Breast epithelium (tissue), 4 donors: ENCODE measurements at regions not wholly inside any gene's neighbourhood (a gene's known extent, or its start where the extent isn't known, plus 50 kb on each side); places are given as distances from the start of the nearest gene placed in this dataset.

Experiments
- DNase-seq, 2 donors: peaks; one replicate each; pipeline ENCODE4 v3.0.0-alpha.2; 2019; ENCODE audit warnings: low spot score in 2 of 2
- H3K27ac ChIP-seq, 2 donors: fragments of 200-600 bp; sonication (generic) in 1 of 2; one replicate each; pipeline ENCODE4 v1.5.1; 2016 to 2019; ENCODE audit warnings: mild to moderate bottlenecking in 1 of 2
- H3K27me3 ChIP-seq, 2 donors: fragments of 200-600 bp; sonication (generic) in 1 of 2; one replicate each; pipeline versions ENCODE4 v1.5.1 to v1.6.0; 2017 to 2019; ENCODE audit warnings: control low read depth in 1 of 2, mild to moderate bottlenecking in 1 of 2
- H3K36me3 ChIP-seq: fragments of 200-600 bp; one replicate; pipeline ENCODE4 v1.5.1; 2019
- H3K4me1 ChIP-seq, 2 donors: fragments of 200-600 bp; sonication (generic); one replicate each; pipeline ENCODE4 v1.5.1; 2016 to 2019; ENCODE audit warnings: control low read depth in 1 of 2
- H3K4me3 ChIP-seq, 3 donors: fragments of 200-600 bp; sonication (generic); 1 replicate in 2 of 3; 2 replicates in 1 of 3; pipeline ENCODE4 v1.5.1; 2016 to 2019; ENCODE audit warnings: mild to moderate bottlenecking in 3 of 3, moderate library complexity in 2 of 3
- H3K9me3 ChIP-seq, 2 donors: fragments of 200-600 bp; sonication (generic) in 1 of 2; one replicate each; pipeline ENCODE4 v1.5.1; 2016 to 2019; ENCODE audit warnings: control low read depth in 1 of 2
- CTCF ChIP-seq, 3 donors: fragments of 450-650 bp; IDR thresholded peaks; one replicate each; pipeline ENCODE4 v1.5.1; 2016 to 2017; ENCODE audit warnings: antibody characterized with exemption in 3 of 3, mild to moderate bottlenecking in 3 of 3, moderate library complexity in 3 of 3
- POLR2A ChIP-seq: fragments of 450-650 bp; IDR thresholded peaks from one replicate; pipeline ENCODE4 v1.6.1; 2016; ENCODE audit warnings: antibody characterized with exemption, mild to moderate bottlenecking, moderate library complexity
- POLR2AphosphoS5 ChIP-seq, 3 donors: sonication (generic); formaldehyde crosslinking; IDR thresholded peaks; one replicate each; pipeline ENCODE4 v1.6.1; 2017; ENCODE audit warnings: antibody characterized with exemption in 3 of 3
- intact Hi-C: fragments of 100-400 bp; cut with DNase I; formaldehyde crosslinking; loops from one replicate; pipeline ENCODE4 v1.15.1; 2023; ENCODE audit warnings: low total_unique reads

- peaks cover 3 to 18% of the 10 kb centered on the region in 2 donors for H3K9me3 ChIP-seq
These were observed 77.1 kb downstream of the ZNF467 start for GRCh38 chr7:149696280-149696679.

GRCh38 chr7:149692557-149692982, 80.8 kb downstream of the ZNF467 start:
- Histone ChIP-seq H3K27ac (no peak overlapping the region), H3K36me3 (no peaks in the 10 kb centered on the region), H3K4me3 (peak overlapping the region; percentile 5 to 10 (median 7)), H3K4me1 (no peaks in the 10 kb centered on the region), H3K9me3 (peaks cover under 1 to 4% of the 10 kb centered on the region in 2 donors), H3K27me3 (no peaks in the 10 kb centered on the region)
- intact Hi-C loops: no loop called here
- DNase-seq: no peak
- TF ChIP-seq POLR2AphosphoS5 (IDR thresholded peaks at IDR 0.05): no peak
- no peak for TF ChIP-seq POLR2A
- TF ChIP-seq CTCF (IDR thresholded peaks at IDR 0.05): no peak

More at GRCh38 chr7:149696280-149696679, 77.1 kb downstream of the ZNF467 start:
- Histone ChIP-seq H3K27ac (no peak overlapping the region), H3K4me1 (no peaks in the 10 kb centered on the region), H3K4me3 (no peak overlapping the region), H3K27me3 (no peaks in the 10 kb centered on the region), H3K36me3 (no peaks in the 10 kb centered on the region)
- TF ChIP-seq POLR2A (no peak), POLR2AphosphoS5 (IDR thresholded peaks at IDR 0.05) (no peak), CTCF (IDR thresholded peaks at IDR 0.05) (no peak)
- intact Hi-C loops: no loop called here
- no peak for DNase-seq

GRCh38 chr7:149692056-149692455, 81.3 kb downstream of the ZNF467 start:
- no peaks in the 10 kb centered on the region for H3K27me3 ChIP-seq
- intact Hi-C loops: no loop called here
- H3K36me3 ChIP-seq: no peaks in the 10 kb centered on the region
- DNase-seq: no peak
- H3K4me3 ChIP-seq: no peak overlapping the region
- H3K9me3 ChIP-seq: no peaks in the 10 kb centered on the region
- H3K4me1 ChIP-seq: no peaks in the 10 kb centered on the region
- no peak overlapping the region for H3K27ac ChIP-seq
- no peak for TF ChIP-seq POLR2AphosphoS5 (IDR thresholded peaks at IDR 0.05)
- TF ChIP-seq CTCF (IDR thresholded peaks at IDR 0.05): no peak
- TF ChIP-seq POLR2A: no peak

GRCh38 chr7:149690688-149691446, 82.5 kb downstream of the ZNF467 start:
- H3K4me3 ChIP-seq: no peak overlapping the region
- DNase-seq: peak in 1 of 2 donors; percentile 34
- intact Hi-C loops: no loop called here
- no peaks in the 10 kb centered on the region for H3K4me1 ChIP-seq
- no peak for TF ChIP-seq POLR2AphosphoS5 (IDR thresholded peaks at IDR 0.05)
- no peak for TF ChIP-seq POLR2A
- no peak overlapping the region for H3K27ac ChIP-seq
- H3K27me3 ChIP-seq: no peaks in the 10 kb centered on the region
- H3K36me3 ChIP-seq: no peaks in the 10 kb centered on the region
- H3K9me3 ChIP-seq: no peaks in the 10 kb centered on the region

GRCh38 chr7:149689291-149689721, 84.1 kb downstream of the ZNF467 start:
- H3K36me3 ChIP-seq: no peaks in the 10 kb centered on the region
- H3K4me1 ChIP-seq: no peaks in the 10 kb centered on the region
- TF ChIP-seq POLR2AphosphoS5 (IDR thresholded peaks at IDR 0.05): no peak
- TF ChIP-seq CTCF (IDR thresholded peaks at IDR 0.05): no peak
- no peak for TF ChIP-seq POLR2A
- no peaks in the 10 kb centered on the region for H3K9me3 ChIP-seq
- no peak overlapping the region for H3K27ac ChIP-seq
- intact Hi-C loops: no loop called here
- H3K27me3 ChIP-seq: no peaks in the 10 kb centered on the region
- no peak overlapping the region for H3K4me3 ChIP-seq
- DNase-seq: no peak
